ENCODE measurements at regions not wholly inside any gene's neighbourhood (a gene's known extent, or its start where the extent isn't known, plus 50 kb on each side); places are given as distances from the start of the nearest gene placed in this dataset.

- no peak overlapping the region for H3K4me3 ChIP-seq (ENCODE audit: control insufficient read depth, low read depth, low read length)
Observed at GRCh38 chr2:15783489-15783888, 156.9 kb upstream of the MYCN start.

DNA sequence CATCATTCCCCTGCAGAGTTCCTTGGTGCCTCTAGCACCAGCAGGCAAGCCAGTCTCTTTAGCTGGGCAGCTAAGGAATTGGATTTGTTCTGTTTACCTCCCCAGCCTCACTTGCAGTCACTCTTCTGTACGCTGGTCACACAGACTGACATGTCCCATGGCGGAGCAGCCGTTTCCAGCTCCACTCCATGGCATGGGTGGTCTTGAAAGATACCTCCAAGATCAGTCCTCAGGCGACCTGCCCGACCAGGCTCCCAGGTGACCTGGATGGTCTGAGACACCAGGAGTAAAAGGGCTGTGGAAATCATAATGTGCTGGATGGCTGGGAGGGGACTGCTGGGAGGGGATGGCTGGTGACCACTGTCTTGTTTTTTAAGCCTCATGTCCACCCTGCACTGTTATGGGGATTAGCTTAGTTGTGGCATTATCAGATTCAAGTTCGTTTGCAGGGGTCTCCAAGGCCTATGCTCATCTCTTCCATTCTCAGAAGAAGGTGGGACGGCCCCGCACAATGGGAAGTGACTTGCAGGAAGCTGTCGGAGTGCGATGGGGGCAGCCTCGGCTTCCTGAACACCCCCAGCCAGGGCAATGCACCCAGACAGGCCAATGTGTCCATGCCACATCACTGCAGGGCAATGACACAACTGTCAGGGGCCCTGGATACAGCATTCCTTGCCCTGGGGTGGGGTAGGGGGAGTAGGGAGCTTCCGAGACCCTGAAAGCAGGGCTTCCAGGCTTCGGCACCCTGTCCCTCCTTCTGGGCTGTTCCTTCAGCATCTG lies 156.1 kb upstream of the MYCN start:
- DNase-seq (ENCODE audit: low read depth), result no peak
- no peak for TF ChIP-seq CTCF (conservative IDR thresholded peaks at IDR 0.05; ENCODE audit: control insufficient read depth, insufficient read depth, low read depth, low read length)
- H3K4me3 ChIP-seq (ENCODE audit: control insufficient read depth, low read depth, low read length), result no peak overlapping the region

More at GRCh38 chr2:15783489-15783888, 156.9 kb upstream of the MYCN start:
- DNase-seq (ENCODE audit: low read depth), result no peak
- TF ChIP-seq CTCF (conservative IDR thresholded peaks at IDR 0.05; ENCODE audit: control insufficient read depth, insufficient read depth, low read depth, low read length), result no peak

DNA sequence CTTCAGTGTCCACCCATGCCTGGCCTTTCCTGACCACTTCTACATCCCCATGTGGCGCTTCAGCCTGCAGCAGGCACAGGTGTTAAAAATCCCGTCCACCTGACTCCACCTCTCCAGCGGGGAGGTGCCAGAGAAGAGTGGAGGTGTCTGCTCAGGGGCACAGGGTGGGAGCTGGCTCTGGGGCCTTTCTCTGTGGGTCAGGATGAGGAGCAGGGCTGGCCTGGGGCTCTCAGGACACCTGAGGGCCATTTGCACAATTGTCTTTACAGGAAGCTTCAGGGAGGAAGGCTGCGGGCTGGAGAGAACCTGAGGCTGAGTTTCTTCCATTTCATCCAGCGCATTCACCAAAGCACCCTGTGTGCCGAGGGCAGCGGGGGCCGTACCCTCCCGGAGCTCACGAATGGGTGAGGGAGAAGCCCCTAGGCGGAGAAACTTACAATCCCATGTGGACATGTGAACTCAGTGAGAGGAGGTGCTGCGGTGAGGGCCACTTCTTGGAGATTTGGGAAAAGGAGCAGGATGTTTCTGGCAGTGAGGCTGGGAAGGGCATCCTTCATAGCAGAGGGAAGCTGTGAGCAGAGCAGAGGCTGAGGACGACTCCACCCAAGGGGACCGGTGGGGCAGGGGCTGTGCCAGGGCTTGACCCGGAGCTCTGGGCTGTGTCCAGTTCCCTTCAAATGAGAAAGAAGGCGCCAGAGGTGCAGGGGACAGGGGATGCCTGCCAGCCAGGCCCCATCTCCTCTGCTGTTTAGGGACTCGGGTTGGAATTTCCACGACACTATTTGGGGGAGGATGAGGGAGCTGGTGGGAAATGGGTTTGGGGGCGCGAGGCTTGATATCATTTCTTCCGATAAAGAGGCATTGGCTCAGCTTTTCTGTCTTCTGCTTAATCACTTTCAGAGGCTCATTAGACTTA lies 155.2 kb upstream of the MYCN start:
- TF ChIP-seq CTCF (conservative IDR thresholded peaks at IDR 0.05; ENCODE audit: control insufficient read depth, insufficient read depth, low read depth, low read length), result no peak
- H3K4me3 ChIP-seq (ENCODE audit: control insufficient read depth, low read depth, low read length), result no peak overlapping the region

GRCh38 chr2:15786003-15786654 lies 154.2 kb upstream of the MYCN start:
- no peak for DNase-seq (ENCODE audit: low read depth)
- TF ChIP-seq CTCF (conservative IDR thresholded peaks at IDR 0.05; ENCODE audit: control insufficient read depth, insufficient read depth, low read depth, low read length), result no peak
- no peak overlapping the region for H3K4me3 ChIP-seq (ENCODE audit: control insufficient read depth, low read depth, low read length)

More for the DNA sequence above, 155.2 kb upstream of the MYCN start:
- no peak for DNase-seq (ENCODE audit: low read depth)

GRCh38 chr2:15786901-15787300 lies 153.4 kb upstream of the MYCN start:
- no peak for DNase-seq (ENCODE audit: low read depth)
- TF ChIP-seq CTCF (conservative IDR thresholded peaks at IDR 0.05; ENCODE audit: control insufficient read depth, insufficient read depth, low read depth, low read length), result no peak
- no peak overlapping the region for H3K4me3 ChIP-seq (ENCODE audit: control insufficient read depth, low read depth, low read length)
